ENCODE measurements at regions not wholly inside any gene's neighbourhood (a gene's known extent, or its start where the extent isn't known, plus 50 kb on each side); places are given as distances from the start of the nearest gene placed in this dataset.
"Not testable (repeated sequence)": the region's sequence is repeated elsewhere in the genome, so short reads cannot be mapped to it uniquely, and the experiment has no call there.

DNA sequence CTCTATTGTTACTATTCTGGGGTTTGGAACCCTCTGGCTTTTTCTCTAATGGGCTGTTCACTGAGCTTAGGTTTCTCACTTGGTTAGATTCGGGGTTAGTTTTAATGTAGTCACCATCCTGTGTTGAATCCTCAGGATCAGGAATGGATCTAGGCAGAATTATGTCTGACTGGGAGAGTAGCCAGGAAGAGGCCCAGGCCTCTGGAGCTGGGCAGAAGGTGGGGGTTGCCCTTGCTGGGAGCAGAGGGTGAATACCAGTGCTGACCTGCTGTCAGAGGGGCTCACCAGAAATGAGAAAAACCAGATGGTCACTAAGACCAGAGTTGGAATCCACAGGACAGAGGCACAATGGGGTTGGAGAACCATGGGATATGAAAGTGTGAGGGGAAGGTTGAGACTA lies 126.6 kb upstream of the SLC4A4 start:
- no peak for DNase-seq

DNA sequence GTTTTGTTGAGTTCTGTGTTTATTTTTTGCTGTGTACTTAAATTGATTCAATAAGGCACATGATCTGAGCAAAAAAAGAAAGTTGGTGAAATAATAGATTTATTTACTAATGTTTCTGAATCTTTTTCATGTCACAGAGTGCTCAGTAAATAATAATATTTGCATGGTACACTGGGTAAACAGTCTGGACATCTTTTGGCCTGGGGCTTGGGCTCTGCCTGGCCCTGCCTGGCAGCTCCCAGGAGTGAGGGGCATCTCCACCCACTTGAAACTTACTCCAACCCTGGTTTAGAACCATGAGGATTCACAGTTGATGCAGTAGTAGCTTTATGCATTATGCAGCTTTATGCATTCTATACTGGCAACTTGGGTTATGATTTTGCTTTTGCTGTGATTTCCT lies 124.2 kb upstream of the SLC4A4 start:
- DNase-seq = no peak

DNA sequence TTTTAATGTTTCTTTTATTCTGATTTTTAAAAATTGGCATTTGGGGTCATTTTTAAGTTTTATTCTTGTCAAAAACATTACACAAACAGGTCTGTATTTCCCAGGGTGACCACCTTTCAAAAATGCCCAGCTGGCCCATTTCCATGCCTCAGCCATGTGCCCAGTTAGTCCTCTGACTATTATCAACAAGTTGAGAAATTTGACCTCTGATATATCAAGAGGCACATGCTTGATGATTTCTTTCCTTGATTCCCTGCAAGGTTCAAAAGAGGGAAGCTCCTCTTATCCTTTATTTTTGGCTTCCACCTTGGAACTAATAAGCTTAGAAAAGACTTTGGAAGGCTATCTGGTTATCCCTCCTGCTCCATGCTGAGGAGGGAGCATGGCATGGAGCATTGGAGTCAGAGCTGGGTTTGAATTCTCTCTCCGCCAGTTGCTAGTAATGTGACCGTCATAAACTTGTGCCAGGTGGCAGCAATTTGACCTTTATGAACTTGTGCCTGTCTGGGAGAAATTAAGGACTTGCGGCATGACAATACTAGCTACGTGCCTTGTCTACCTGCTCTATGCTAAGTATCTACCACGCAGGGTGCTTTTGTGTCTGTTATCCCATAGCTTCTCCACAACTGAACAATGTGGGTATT lies 122.4 kb upstream of the SLC4A4 start:
- no peak for DNase-seq

DNA sequence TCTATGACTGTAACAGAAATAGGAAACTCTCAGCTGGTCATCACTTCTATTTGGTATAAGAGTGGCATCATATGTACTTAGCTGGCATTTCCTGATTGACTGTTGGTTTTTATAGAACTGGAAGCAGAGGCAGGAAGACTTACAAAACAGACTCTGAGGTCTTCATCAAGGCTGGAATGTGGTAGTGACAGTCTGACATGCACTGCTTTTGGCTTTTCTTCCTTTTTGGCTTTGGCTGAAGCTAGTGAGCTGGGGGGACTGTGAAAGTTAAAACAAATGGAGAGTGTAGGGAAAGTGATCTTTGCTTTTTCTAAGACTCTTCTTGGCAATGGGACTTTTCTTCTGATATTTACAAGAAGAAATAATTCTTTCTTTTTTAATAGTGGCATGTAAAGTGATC lies 121.1 kb upstream of the SLC4A4 start:
- DNase-seq = no peak

DNA sequence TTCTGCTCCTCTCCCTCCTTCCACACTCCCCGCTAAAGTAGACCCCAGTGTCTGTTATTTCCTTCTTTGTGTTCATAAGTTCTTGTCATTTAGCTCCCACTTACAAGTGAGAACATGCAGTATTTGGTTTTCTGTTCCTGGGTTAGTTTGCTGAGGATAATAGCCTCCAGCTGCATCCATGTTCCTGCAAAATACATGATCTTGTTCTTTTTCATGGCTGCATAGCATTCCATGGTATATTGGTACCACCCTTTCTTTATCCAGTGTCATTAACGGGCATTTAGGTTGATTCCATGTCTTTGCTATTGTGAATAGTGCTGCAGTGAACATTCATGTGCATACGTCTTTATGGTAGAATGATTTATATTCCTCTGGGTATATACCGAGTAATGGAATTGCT lies 118.0 kb upstream of the SLC4A4 start:
- DNase-seq = not testable (repeated sequence)

DNA sequence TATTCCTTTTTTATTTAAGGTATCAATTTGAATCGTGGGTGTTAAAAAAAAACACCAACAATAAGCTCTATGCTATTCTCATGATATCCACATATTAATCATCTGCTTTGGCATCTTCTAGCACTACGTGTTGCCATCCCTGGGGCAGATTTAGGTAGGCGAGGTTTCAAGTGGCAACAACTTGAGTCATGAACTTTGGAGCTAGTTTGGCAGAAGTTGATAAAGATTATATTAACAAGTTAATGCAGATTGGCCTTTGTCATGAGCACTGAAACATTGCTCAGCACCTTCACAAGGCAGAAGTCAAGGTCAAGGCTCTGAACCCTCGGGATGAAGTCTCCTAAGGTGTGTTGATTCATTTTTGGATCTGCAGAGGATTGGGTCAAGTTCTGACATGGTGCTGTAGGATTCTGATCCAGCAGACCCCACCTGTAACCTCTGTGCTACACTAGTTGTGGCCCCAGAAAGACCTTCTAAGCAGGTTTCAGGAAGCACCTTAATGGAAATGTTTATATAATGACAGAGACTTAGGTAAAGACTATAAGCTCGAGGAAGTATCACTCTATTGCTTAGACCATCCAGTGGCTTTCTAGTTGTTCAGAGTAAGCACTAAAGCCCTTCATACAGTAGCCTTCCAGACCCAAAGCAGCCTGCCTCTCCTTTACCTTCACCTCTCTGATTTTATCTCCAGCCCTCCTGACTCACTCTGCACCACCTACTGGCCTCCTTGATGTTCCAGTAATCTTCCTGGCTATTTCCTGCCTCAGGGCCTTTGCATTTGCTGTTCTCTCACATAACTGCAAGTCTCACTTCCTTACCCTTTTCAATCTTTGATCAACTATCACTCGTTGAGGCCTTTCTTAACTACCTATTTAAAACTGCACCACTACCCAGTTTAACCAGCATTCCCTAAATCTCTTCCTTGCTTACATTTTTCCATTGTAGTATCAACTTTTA lies 117.0 kb upstream of the SLC4A4 start:
- DNase-seq = no peak

DNA sequence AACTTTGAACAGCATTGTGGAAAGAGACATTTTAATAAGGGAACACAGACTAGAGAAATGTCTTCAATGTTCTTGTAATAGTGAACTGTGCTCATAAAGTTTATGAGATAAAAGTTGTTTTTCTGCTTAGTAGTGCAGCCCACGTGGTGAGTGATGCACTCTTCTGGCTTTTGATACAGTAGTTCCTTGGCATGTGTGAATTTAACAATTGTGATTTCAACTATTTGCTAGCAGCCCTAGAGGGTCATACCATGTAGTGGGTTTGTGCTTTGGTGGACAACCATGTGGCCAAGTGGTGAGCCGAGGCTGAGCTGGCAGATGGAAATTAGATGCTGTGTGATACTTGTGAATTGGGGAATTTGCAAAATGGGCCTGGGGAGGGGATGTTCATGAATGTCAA lies 116.2 kb upstream of the SLC4A4 start:
- DNase-seq = no peak

DNA sequence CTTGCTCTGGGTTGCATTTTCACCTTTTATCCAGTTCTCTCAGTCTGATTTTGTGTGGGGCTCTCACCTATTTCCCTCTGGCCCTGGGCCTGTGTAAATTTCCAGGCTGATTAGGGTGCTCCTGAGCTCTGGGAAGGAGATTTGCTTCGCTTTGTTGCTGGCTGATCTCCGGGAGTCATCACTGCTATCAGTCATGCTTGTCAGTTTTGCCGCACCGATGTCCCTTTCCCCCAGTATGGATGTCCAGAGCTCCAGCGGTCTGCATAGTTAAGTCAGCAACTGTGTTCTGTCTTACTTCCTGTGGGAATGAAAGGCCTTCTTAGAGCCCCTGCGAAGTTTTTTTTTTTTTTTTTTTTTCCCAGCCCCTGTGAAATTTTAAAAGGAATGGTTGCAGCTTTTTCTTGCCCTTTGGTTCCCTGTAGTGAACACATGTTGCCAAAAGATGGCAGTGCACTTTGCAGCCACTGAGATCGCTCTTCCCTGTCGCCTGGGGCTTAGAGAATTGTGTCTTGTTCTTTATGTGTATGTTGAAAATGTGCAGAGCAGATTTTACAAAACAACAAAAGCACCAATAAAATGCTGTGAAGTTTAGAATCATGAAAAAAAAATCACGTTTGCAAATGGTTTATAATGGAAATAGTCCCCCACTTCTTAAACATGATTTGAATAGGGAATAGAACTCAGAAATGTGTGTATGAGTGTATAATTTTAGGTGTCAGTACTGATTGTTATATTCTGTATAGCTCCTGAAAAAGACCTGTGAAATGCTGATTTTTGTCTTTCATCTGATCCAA lies 109.1 kb upstream of the SLC4A4 start:
- no peak for DNase-seq

DNA sequence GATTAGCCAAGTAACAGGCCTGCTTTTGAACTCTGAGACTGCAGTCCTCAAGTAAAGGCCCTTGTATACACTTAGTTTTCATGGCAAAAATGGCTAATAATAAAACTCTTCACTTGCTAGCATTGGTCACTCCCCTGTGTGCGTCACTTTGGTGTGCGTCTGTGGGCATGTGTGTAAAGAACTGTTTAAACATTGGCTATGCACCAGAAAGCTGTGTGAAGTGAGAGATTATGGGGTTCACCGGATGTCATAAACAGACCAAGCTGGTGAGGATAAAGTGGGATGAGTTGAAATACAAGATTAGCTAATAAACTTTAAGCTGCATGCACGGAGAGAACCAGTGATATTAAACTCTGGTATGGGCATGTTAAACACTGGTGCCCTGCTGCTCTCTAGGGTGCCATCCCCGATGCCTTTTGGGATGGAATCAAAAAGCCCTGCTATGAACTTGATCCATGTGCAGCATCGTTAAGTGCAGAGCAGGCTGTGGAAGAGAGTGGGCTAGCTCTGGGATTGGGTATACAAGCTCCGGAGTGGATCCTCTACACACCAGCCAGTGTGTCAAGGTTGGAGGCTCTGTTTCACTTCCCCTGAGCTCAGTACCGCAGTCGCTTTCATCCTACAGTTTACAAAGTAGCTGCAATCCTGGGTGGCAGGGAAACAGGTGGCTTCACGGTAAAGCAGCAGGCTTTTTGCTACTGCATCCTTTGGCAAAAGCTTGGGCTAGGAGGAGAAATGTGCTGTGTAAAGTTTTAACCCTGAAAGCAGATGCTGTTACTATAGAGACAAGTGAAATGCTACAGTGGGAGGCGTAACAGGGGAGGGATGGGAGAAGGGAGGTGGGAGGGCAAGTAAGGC lies 108.3 kb upstream of the SLC4A4 start:
- DNase-seq = no peak

DNA sequence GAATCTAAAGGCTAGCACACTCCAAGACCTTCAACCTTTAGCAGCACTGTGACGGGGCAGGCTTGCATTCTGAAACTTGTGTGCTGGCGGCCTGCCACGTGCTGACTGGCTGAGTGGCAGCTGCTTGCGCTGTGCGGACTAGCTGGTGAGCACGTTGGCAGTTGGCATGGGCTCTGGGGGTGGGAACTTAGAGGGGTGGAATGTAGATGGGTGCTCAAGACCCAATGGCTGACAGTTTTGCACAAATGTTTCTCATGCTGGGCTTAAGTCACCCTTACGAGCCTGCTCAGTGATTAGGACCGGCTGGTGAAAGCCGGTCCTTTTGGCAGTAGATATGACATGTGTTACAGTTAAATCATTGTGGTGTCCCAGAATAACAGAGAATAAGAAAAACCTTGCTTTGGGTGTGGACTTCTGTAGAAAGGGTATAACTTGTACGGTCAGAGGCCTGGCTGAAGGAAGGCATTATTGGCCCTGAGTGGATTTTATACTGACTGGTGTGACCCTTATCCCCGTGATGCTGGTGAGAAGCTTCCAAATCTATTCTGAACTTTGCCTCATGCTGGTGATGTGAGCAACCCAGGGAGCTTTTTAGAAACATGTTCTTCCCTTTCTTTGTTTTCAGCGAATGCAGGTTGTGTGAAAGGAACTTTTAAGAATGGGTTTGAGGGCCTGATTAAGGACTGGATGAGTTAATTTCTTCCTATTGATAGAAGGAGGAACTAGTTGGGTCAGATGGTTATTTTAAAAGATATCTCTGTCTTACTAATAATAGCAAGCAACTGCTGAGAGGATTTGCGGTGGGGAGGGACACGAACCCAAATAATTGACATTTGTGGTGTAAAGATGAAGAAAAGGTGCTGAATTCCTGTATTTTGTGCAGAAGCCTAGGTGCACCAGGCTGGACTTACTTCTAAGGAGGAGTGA lies 107.4 kb upstream of the SLC4A4 start:
- DNase-seq = no peak

DNA sequence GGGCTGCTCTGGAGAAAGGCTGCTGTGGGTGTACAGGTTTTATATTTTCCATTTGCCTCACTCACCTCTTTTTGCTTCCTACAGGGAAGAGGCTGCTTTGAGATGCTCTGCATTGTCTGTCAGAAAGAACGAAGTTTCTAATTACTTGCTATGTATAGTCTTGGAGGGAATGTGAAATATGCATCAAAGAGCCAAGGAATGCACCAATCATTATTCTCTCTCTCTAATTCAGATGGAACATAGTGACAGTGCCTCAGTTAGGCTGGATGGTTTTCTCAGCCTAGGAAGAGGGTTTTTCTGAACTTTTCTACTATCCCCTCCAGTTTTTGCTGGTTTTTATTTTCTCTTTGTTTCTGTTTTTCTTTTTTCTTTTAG lies 106.8 kb upstream of the SLC4A4 start:
- DNase-seq = no peak

DNA sequence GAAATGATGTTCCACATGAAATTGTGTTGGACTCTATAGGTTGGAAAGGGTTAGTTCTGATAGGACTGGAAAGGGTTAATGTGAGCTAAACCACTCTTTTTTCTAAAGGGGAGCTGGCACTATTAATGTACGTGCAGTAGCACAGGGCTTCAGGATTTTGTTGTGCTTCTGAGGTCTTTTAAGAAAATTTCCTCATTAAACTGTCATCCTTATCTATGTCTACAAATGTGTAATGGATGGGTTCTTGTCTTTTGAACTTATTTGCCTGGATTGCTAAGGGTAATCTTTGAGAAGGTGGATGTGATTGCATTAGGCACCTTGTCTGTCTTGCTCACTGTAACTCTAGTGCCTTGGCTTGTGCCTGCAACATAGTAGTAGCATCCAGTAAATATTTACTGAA lies 106.0 kb upstream of the SLC4A4 start:
- DNase-seq = no peak

DNA sequence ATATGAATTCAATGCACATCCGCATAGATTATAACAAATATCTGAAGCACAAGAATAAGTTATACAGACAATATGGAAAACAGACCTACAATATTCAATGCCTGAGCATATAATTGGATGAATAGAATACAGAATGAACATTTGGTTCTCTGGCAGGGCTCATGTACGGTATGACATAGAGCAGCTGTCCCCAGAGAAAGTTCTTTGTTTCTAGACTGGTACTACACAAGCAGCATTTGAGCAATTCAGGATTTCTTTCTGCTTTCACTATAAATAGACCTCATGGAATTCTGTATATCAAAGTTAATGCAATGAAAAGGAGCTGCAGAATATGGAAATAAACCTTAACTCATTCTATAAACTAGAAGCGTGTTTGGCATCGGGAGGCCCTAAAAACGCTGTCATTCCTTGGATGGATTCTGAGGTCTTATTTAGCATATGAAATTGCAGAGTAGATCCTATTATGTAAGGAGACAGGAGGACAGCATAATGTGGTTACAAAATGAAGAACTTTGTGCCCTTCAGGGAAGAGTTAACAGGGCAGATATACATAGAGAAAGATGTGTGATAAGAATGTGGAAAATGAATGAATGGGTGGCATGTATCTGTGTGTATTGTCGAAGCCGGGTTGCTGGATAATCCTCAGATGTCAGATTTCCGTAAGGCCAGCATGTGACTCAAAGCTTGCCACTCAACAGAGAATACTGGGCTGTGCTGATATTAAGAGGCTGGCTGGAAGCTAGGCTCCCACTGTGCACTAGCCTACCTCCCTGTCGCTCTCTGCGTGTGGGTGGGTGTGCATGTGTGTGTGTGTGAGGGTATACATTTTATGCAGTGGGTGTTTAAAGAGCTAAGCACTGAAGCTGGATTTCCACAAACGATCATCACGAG lies 103.3 kb upstream of the SLC4A4 start:
- DNase-seq = no peak

DNA sequence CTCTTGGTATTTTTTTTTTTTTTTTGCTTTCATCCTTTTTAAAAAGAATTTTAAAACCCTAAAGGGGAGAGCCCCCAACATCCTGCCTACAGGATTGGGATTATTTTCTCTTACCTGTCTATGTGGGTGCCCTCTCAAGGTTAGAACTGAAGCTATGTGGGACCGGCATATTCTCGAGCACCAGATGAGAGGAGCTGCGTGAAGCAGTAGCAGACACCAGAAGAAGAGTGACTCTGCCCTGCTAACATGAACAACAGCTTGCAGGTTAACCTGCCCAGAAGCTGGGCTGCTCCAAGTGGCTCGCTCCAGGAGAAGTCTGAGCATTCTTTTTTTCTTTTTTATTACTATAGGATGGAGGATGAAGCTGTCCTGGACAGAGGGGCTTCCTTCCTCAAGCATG lies 102.6 kb upstream of the SLC4A4 start:
- no peak for DNase-seq

DNA sequence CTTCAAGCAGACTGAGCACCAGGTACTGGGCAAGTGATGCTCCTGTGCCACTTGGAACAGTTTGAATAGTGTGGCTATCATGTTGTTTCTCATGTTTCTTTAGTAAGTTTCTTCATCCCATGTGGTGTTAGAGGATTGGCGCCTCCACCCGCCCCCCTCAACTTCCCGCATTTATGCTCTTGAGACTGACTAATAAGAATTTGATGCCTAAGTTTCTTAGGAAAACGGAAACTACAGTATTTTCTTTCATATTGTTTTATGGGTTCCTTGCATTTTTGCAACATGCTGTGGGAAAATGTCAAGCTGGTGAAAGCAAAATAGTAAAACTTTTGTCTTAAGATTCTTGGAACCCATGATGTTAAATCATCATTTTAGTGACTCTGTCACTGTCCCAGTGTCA lies 101.2 kb upstream of the SLC4A4 start:
- DNase-seq = no peak

DNA sequence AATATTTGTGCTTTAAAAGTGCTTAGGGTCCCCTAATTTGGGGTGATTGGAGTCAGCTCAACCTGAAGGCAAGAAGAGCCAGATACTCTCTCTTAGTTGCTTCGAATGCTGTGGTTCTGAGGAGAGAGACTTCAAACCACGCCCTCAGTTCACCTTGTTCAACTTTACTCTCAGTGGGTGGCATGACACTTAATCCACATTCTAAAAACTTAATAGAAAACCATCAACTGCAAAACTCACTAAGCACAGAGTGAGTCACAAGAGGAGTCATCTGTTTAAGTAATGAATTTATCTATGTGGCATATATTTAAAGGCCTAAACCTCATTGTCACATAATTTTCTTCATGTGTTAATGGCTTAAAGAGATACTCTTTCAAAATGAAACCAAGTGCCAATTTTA lies 99.5 kb upstream of the SLC4A4 start:
- DNase-seq = no peak

DNA sequence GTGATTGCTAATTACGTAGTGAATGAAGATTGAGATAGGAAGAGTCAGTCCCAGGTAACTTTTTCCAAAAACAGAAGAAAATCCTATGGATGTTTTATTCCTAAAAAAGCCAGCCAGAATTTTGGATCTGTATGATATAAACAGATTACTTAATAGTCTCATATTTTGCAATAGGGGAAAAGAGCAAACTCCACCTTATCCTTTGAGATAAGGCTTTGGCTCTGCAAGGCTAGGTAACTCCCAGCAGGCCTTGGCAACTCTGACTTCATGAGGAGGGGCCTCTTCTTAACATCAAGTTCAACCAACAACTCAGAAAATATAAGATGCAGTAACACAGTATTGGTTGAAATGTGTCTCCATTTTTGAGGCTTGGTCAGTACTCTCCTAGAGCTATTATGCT lies 98.7 kb upstream of the SLC4A4 start:
- no peak for DNase-seq

DNA sequence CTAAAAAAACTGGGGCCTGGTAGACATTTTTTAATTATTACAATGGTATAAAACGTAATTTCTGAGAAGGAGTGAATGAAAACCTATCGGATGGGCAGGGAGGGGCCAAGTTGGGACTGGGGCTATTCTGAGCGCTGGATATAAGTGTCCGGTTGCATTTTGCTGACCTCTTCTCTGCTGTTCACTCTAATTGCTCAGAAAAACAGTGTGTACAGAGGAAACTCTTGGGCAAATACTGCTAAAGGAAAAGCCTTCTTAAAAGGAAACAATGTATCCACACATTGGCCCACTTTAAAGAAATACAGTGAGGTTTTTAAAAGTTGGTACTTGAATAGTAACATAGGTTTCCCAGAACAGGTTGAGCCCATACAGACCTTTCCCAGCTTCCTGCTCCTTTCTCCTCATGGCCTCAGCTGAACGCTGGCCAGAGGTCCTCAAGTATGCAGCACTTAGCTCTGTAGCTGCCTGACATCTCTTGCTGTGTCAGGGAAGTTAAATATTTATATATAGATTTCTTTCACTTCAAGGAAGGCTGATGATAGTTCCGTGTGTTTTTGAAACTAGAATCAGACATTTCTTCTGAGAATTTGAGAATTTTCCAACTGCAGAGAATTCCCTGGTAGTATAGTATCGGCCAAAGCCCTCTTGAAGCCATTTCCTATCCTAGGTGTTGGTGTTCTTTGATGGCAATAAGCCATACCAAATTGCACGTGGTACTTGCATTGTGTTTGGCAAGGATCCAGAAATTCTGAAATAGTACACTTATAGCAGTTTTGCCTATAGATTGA lies 97.1 kb upstream of the SLC4A4 start:
- no peak for DNase-seq

DNA sequence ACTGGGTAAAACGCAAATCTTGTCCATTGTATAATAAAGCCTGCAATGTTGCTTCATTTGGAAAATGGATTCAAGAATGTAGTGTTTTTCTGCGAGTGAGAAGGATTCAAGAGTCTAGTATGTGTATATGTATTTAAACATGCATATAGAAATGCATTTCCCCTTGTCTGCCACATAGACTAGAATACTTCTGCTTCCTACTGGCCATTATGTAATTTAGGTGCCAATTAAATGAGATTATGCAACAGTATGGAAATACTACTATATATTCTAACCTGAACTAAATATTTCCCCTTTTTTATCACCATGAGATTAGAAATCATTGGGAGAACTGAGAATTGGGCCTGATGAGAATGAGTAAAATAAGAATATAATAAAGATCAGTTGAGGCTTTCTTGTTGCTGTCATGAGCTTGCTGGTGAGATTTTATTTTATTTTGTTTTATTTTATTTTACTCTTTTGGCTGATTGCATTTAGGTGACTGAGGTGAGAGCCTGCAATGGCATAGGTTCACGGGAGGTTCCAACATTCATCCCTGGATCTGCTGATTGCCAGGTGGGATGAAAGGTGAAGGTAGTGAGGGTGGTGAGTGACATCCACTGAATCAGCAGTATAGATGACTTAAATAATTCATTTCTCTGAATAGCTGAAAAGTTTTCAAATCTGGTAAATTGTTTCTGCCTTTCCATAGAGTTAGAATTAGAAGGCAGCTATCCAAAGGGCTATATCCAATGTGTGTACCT lies 95.6 kb upstream of the SLC4A4 start:
- DNase-seq = no peak
